B cell (primary cell): ENCODE measurements at regions not wholly inside any gene's neighbourhood (a gene's known extent, or its start where the extent isn't known, plus 50 kb on each side); places are given as distances from the start of the nearest gene placed in this dataset.

Experiments
- ATAC-seq: fragments of 200-7000 bp; cut with Tn5 transposase; one replicate; pipeline ENCODE4 v1.10.0; 2021; ENCODE audit warnings: low read depth, mild to moderate bottlenecking, moderate number of reproducible peaks, moderate library complexity
- CTCF ChIA-PET: fragments of 350-600 bp; sonication (Branson Sonifier 250); formaldehyde crosslinking; loops from one replicate; lab custom pipeline; 2021; ENCODE audit warnings: antibody characterized with exemption, inconsistent platforms; lab: Charles Lee
- POLR2A ChIA-PET: fragments of 350-600 bp; sonication (Branson Sonifier 250); formaldehyde crosslinking; loops from one replicate; lab custom pipeline; 2021; ENCODE audit warnings: antibody characterized with exemption; lab: Charles Lee
- DNase-seq: peaks from one replicate; pipeline ENCODE4 v3.0.0; 2013
- H2AFZ ChIP-seq: 2 replicates; pipeline ENCODE4 v1.6.1; 2012; ENCODE audit warnings: mild to moderate bottlenecking, low read depth, low read length; ENCODE audit not compliant: insufficient read depth, poor library complexity, severe bottlenecking
- H3K27ac ChIP-seq, 2 donors: 1 replicate in 1 of 2; 2 replicates in 1 of 2; pipeline ENCODE4 v1.5.1; 2012 to 2013; ENCODE audit warnings: low read length in 2 of 2, mild to moderate bottlenecking in 2 of 2, moderate library complexity in 1 of 2
- H3K27me3 ChIP-seq, 4 experiments: fragments of 200-600 bp in 1 of 4; sonication (generic) in 1 of 4; replicated peaks in 1 of 4; 1 replicate in 2 of 4; 2 replicates in 2 of 4; pipeline versions ENCODE4 v1.6.1 to v1.7.0; 2013 to 2016; ENCODE audit warnings: low read length in 3 of 4, mild to moderate bottlenecking in 2 of 4, mixed read lengths in 1 of 4, moderate library complexity in 1 of 4; ENCODE audit not compliant: insufficient read depth in 4 of 4, control insufficient read depth in 3 of 4; ENCODE audit errors: control extremely low read depth in 1 of 4
- H3K36me3 ChIP-seq, 2 experiments: replicated peaks in 1 of 2; 1 replicate in 1 of 2; 2 replicates in 1 of 2; pipeline versions ENCODE4 v1.6.1 to v1.7.1; 2013; ENCODE audit warnings: low read length in 1 of 2; ENCODE audit not compliant: insufficient read depth in 2 of 2, control insufficient read depth in 1 of 2; ENCODE audit errors: control extremely low read depth in 1 of 2, extremely low read depth in 1 of 2
- H3K4me1 ChIP-seq, 2 donors: fragments of 200-600 bp in 1 of 2; sonication (generic) in 1 of 2; 1 replicate in 1 of 2; 2 replicates in 1 of 2; pipeline versions ENCODE4 v1.5.1 to v1.6.1; 2013 to 2017; ENCODE audit warnings: low read length in 2 of 2; ENCODE audit not compliant: control insufficient read depth in 2 of 2, insufficient read depth in 2 of 2
- H3K4me2 ChIP-seq: replicated peaks from 2 replicates; pipeline ENCODE3; 2012; ENCODE audit warnings: mild to moderate bottlenecking, low read depth, low read length; ENCODE audit not compliant: poor library complexity, severe bottlenecking
- H3K4me3 ChIP-seq, 5 experiments: fragments of 200-600 bp in 1 of 5; sonication (generic) in 1 of 5; 1 replicate in 3 of 5; 2 replicates in 2 of 5; pipeline versions ENCODE4 v1.5.1 to v1.7.0; 2011 to 2016; ENCODE audit warnings: low read length in 4 of 5, mild to moderate bottlenecking in 4 of 5, low read depth in 2 of 5, control low read depth in 1 of 5, moderate library complexity in 1 of 5; ENCODE audit not compliant: insufficient read depth in 1 of 5; ENCODE audit errors: control extremely low read depth in 1 of 5, extremely low read depth in 1 of 5
- H3K79me2 ChIP-seq: fragments of 200-600 bp; sonication (generic); one replicate; pipeline ENCODE4 v1.6.0; 2016; ENCODE audit warnings: low read length; ENCODE audit not compliant: control insufficient read depth, insufficient read depth
- H3K9ac ChIP-seq: fragments of 200-600 bp; sonication (generic); 2 replicates; pipeline ENCODE4 v1.6.1; 2017; ENCODE audit warnings: mild to moderate bottlenecking, low read length, moderate library complexity
- H3K9me3 ChIP-seq, 3 donors: one replicate each; pipeline versions ENCODE4 v1.6.1 to v1.7.1; 2013; ENCODE audit warnings: low read length in 2 of 3; ENCODE audit not compliant: control insufficient read depth in 2 of 3, insufficient read depth in 1 of 3; ENCODE audit errors: control extremely low read depth in 1 of 3
- H4K20me1 ChIP-seq: 2 replicates; pipeline ENCODE4 v1.6.0; 2012; ENCODE audit warnings: mild to moderate bottlenecking, low read length; ENCODE audit not compliant: insufficient read depth, control insufficient read depth, poor library complexity, severe bottlenecking
- H3K27ac Mint-ChIP-seq: one replicate; pipeline ENCODE4 v1.8.0; 2021; ENCODE audit warnings: mixed read lengths
- H3K27me3 Mint-ChIP-seq: one replicate; pipeline ENCODE4 v1.8.0; 2021; ENCODE audit warnings: mixed read lengths
- H3K4me1 Mint-ChIP-seq: one replicate; pipeline ENCODE4 v1.8.0; 2021; ENCODE audit warnings: mixed read lengths
- H3K4me3 Mint-ChIP-seq: one replicate; pipeline ENCODE4 v1.8.0; 2021; ENCODE audit warnings: mixed read lengths
- H3K9me3 Mint-ChIP-seq: one replicate; pipeline ENCODE4 v1.8.0; 2022; ENCODE audit warnings: mixed read lengths; ENCODE audit not compliant: insufficient read depth
- CTCF ChIP-seq: fragments of 200-600 bp; IDR thresholded peaks from one replicate; pipeline ENCODE4 v1.8.0; 2022; ENCODE audit warnings: antibody characterized with exemption, mild to moderate bottlenecking
- EZH2 ChIP-seq: IDR thresholded peaks from 2 replicates; pipeline ENCODE4 v1.6.1; 2012; ENCODE audit warnings: borderline replicate concordance, low read depth, mild to moderate bottlenecking, moderate library complexity, low read length; ENCODE audit not compliant: insufficient read depth, poor library complexity, severe bottlenecking
- WGBS: methylation state at CpG from one replicate; pipeline ENCODE4 v1.1.5; 2013; ENCODE audit warnings: missing lambda C conversion rate; ENCODE audit not compliant: insufficient coverage; 5-methylcytosine and 5-hydroxymethylcytosine counted together
- intact Hi-C: fragments of 100-400 bp; cut with micrococcal nuclease; formaldehyde crosslinking; loops from one replicate; pipeline ENCODE4 v1.10.0; 2022

GRCh38 chr2:129751409-129751808 lies 228.1 kb upstream of the RAB6C start:
- ATAC-seq (no peak), DNase-seq (no peak)
- no peaks in the 10 kb centered on the region for H3K9me3 Mint-ChIP-seq
- no peaks in the 10 kb centered on the region for H3K4me1 Mint-ChIP-seq
- Histone ChIP-seq H3K9ac (no peak overlapping the region), H3K4me1 (no peaks in the 10 kb centered on the region), H3K4me2 (no peak overlapping the region), H3K27me3 (no peaks in the 10 kb centered on the region), H4K20me1 (no peaks in the 10 kb centered on the region), H3K9me3 (no peaks in the 10 kb centered on the region), H3K79me2 (no peaks in the 10 kb centered on the region), H3K27ac (no peak overlapping the region), H3K36me3 (no peaks in the 10 kb centered on the region), H2AFZ (no peak overlapping the region), H3K4me3 (no peak overlapping the region)
- TF ChIP-seq CTCF: no peak
- TF ChIP-seq EZH2: no peak
- no peaks in the 10 kb centered on the region for H3K27me3 Mint-ChIP-seq
- WGBS: no CpG with 5 or more reads among the region's 1 CpG
- H3K4me3 Mint-ChIP-seq: no peak overlapping the region
- ChIA-PET POLR2A (no interaction called here), CTCF (no interaction called here)
- no peak overlapping the region for H3K27ac Mint-ChIP-seq
- intact Hi-C loops: no loop called here

GRCh38 chr2:129752176-129752575 lies 227.3 kb upstream of the RAB6C start:
- Mint-ChIP-seq H3K4me1 (no peaks in the 10 kb centered on the region), H3K4me3 (no peak overlapping the region), H3K9me3 (no peaks in the 10 kb centered on the region), H3K27me3 (no peaks in the 10 kb centered on the region), H3K27ac (no peak overlapping the region)
- Histone ChIP-seq H2AFZ (no peak overlapping the region), H3K27me3 (no peaks in the 10 kb centered on the region), H4K20me1 (no peaks in the 10 kb centered on the region), H3K4me1 (no peaks in the 10 kb centered on the region), H3K9ac (no peak overlapping the region), H3K79me2 (no peaks in the 10 kb centered on the region), H3K36me3 (no peaks in the 10 kb centered on the region), H3K4me2 (no peak overlapping the region), H3K9me3 (no peaks in the 10 kb centered on the region), H3K4me3 (no peak overlapping the region), H3K27ac (no peak overlapping the region)
- intact Hi-C loops: no loop called here
- CTCF ChIA-PET: no interaction called here
- TF ChIP-seq CTCF (no peak), EZH2 (no peak)
- 76% methylated on average over 2 of the region's 3 CpGs for WGBS
- DNase-seq: no peak
- POLR2A ChIA-PET: no interaction called here
- no peak for ATAC-seq
